Nephron (organoid): ENCODE measurements at regions not wholly inside any gene's neighbourhood (a gene's known extent, or its start where the extent isn't known, plus 50 kb on each side); places are given as distances from the start of the nearest gene placed in this dataset.

Source experiments
- H3K27ac Mint-ChIP-seq, 3 experiments: 2 replicates each; pipeline ENCODE4 v1.8.0; 2020; ENCODE audit warnings: mixed read lengths in 3 of 3, mild to moderate bottlenecking in 2 of 3, moderate library complexity in 1 of 3
- H3K27me3 Mint-ChIP-seq: 2 replicates; pipeline ENCODE4 v1.8.0; 2021; ENCODE audit warnings: low read depth, mild to moderate bottlenecking, moderate library complexity, mixed read lengths
- H3K36me3 Mint-ChIP-seq: 2 replicates; pipeline ENCODE4 v1.8.0; 2020; ENCODE audit warnings: low read depth, mixed read lengths
- H3K4me1 Mint-ChIP-seq: 2 replicates; pipeline ENCODE4 v1.8.0; 2020; ENCODE audit warnings: mixed read lengths
- H3K4me3 Mint-ChIP-seq, 3 experiments: 2 replicates each; pipeline ENCODE4 v1.8.0; 2020; ENCODE audit warnings: mild to moderate bottlenecking in 3 of 3, mixed read lengths in 3 of 3, moderate library complexity in 2 of 3
- H3K9me3 Mint-ChIP-seq: 2 replicates; pipeline ENCODE4 v1.8.0; 2020; ENCODE audit warnings: mixed read lengths
- CTCF ChIP-seq, 3 experiments: fragments of 200-600 bp; sonication (generic); IDR thresholded peaks; one replicate each; pipeline ENCODE4 v1.5.0; 2021; ENCODE audit warnings: antibody characterized with exemption in 3 of 3; ENCODE audit not compliant: unreplicated experiment in 3 of 3

- no peak for TF ChIP-seq CTCF (IDR thresholded peaks at IDR 0.05; ENCODE audit: unreplicated experiment in 3 of 3)
- H3K36me3 Mint-ChIP-seq: no peaks in the 10 kb centered on the region
- H3K4me1 Mint-ChIP-seq: no peaks in the 10 kb centered on the region
- H3K9me3 Mint-ChIP-seq: no peaks in the 10 kb centered on the region
- H3K27ac Mint-ChIP-seq: no peak overlapping the region
- H3K4me3 Mint-ChIP-seq: no peak overlapping the region
- H3K27me3 Mint-ChIP-seq: no peaks in the 10 kb centered on the region
These were observed 156.0 kb upstream of the JUN start for GRCh38 chr1:58939666-58940370.

- no peaks in the 10 kb centered on the region for H3K36me3 Mint-ChIP-seq
- no peak for TF ChIP-seq CTCF (IDR thresholded peaks at IDR 0.05; ENCODE audit: unreplicated experiment in 3 of 3)
- no peak overlapping the region for H3K4me3 Mint-ChIP-seq
- no peaks in the 10 kb centered on the region for H3K27me3 Mint-ChIP-seq
- H3K9me3 Mint-ChIP-seq: no peaks in the 10 kb centered on the region
- no peaks in the 10 kb centered on the region for H3K4me1 Mint-ChIP-seq
- H3K27ac Mint-ChIP-seq: no peak overlapping the region
These were observed 157.8 kb upstream of the JUN start for GRCh38 chr1:58941471-58942289.

GRCh38 chr1:58942759-58943191 lies 158.9 kb upstream of the JUN start:
- H3K27ac Mint-ChIP-seq: no peak overlapping the region
- H3K27me3 Mint-ChIP-seq: no peaks in the 10 kb centered on the region
- H3K4me1 Mint-ChIP-seq: no peaks in the 10 kb centered on the region
- H3K9me3 Mint-ChIP-seq: no peaks in the 10 kb centered on the region
- no peak for TF ChIP-seq CTCF (IDR thresholded peaks at IDR 0.05; ENCODE audit: unreplicated experiment in 3 of 3)
- H3K4me3 Mint-ChIP-seq: no peak overlapping the region
- H3K36me3 Mint-ChIP-seq: no peaks in the 10 kb centered on the region

- TF ChIP-seq CTCF (IDR thresholded peaks at IDR 0.05; ENCODE audit: unreplicated experiment in 3 of 3): no peak
- H3K27ac Mint-ChIP-seq: no peak overlapping the region
These were observed 159.9 kb upstream of the JUN start for GRCh38 chr1:58943776-58944175.

GRCh38 chr1:58944439-58944838 lies 160.6 kb upstream of the JUN start:
- no peak overlapping the region for H3K4me3 Mint-ChIP-seq
- no peak overlapping the region for H3K27ac Mint-ChIP-seq
- no peaks in the 10 kb centered on the region for H3K9me3 Mint-ChIP-seq
- H3K4me1 Mint-ChIP-seq: no peaks in the 10 kb centered on the region
- H3K36me3 Mint-ChIP-seq: no peaks in the 10 kb centered on the region
- TF ChIP-seq CTCF (IDR thresholded peaks at IDR 0.05; ENCODE audit: unreplicated experiment in 3 of 3): no peak
- no peaks in the 10 kb centered on the region for H3K27me3 Mint-ChIP-seq

More at GRCh38 chr1:58943776-58944175, 159.9 kb upstream of the JUN start:
- Mint-ChIP-seq H3K4me3 (no peak overlapping the region), H3K36me3 (no peaks in the 10 kb centered on the region), H3K9me3 (no peaks in the 10 kb centered on the region), H3K27me3 (no peaks in the 10 kb centered on the region), H3K4me1 (no peaks in the 10 kb centered on the region)
